Cardiac muscle cell (in vitro differentiated cells and primary cell): ENCODE measurements at regions not wholly inside any gene's neighbourhood (a gene's known extent, or its start where the extent isn't known, plus 50 kb on each side); places are given as distances from the start of the nearest gene placed in this dataset.

Source experiments
- DNase-seq, 2 donors: peaks; one replicate each; pipeline versions ENCODE4 v3.0.0 to v3.0.0-alpha.2; 2010 to 2017; ENCODE audit warnings: low read depth in 1 of 2, low spot score in 1 of 2
- H3K27ac ChIP-seq: fragments of 200-600 bp; sonication (generic); 2 replicates; pipeline ENCODE4 v1.5.1; 2016
- H3K27me3 ChIP-seq: fragments of 200-600 bp; sonication (generic); 2 replicates; pipeline ENCODE4 v1.6.0; 2016; ENCODE audit warnings: control low read depth
- H3K36me3 ChIP-seq: fragments of 200-600 bp; sonication (generic); 2 replicates; pipeline ENCODE4 v1.5.1; 2016; ENCODE audit warnings: control low read depth
- H3K4me1 ChIP-seq: fragments of 200-600 bp; sonication (generic); 2 replicates; pipeline ENCODE4 v1.8.1; 2017; ENCODE audit warnings: low read depth, mild to moderate bottlenecking, mixed run types
- H3K4me3 ChIP-seq: fragments of 200-600 bp; sonication (generic); 2 replicates; pipeline ENCODE4 v1.5.1; 2016; ENCODE audit warnings: mild to moderate bottlenecking
- H3K9me3 ChIP-seq: fragments of 200-600 bp; sonication (generic); 2 replicates; pipeline ENCODE4 v1.5.1; 2017; ENCODE audit warnings: low read depth, mild to moderate bottlenecking, control low read depth
- CTCF ChIP-seq: IDR thresholded peaks from 2 replicates; pipeline ENCODE4 v1.5.1; 2012; ENCODE audit warnings: low read depth, mild to moderate bottlenecking, low read length

GRCh38 chr2:3128786-3129185 is 248.8 kb downstream of the EIPR1 start:
- no peak for TF ChIP-seq CTCF
- no peaks in the 10 kb centered on the region for H3K4me1 ChIP-seq
- H3K9me3 ChIP-seq: no peaks in the 10 kb centered on the region
- H3K27me3 ChIP-seq: no peaks in the 10 kb centered on the region
- no peak for DNase-seq
- no peaks in the 10 kb centered on the region for H3K36me3 ChIP-seq
- no peak overlapping the region for H3K27ac ChIP-seq
- no peak overlapping the region for H3K4me3 ChIP-seq

GRCh38 chr2:3127710-3128109 is 249.9 kb downstream of the EIPR1 start:
- no peak for TF ChIP-seq CTCF
- no peaks in the 10 kb centered on the region for H3K4me1 ChIP-seq
- no peaks in the 10 kb centered on the region for H3K27me3 ChIP-seq
- no peak overlapping the region for H3K4me3 ChIP-seq
- H3K9me3 ChIP-seq: no peaks in the 10 kb centered on the region
- no peaks in the 10 kb centered on the region for H3K36me3 ChIP-seq
- no peak for DNase-seq
- no peak overlapping the region for H3K27ac ChIP-seq

GRCh38 chr2:3126911-3127621 is 250.6 kb downstream of the EIPR1 start:
- no peak overlapping the region for H3K27ac ChIP-seq
- H3K4me3 ChIP-seq: no peak overlapping the region
- no peaks in the 10 kb centered on the region for H3K4me1 ChIP-seq
- DNase-seq: peak in 1 of 2 donors; percentile 20
- H3K27me3 ChIP-seq: no peaks in the 10 kb centered on the region
- H3K9me3 ChIP-seq: no peaks in the 10 kb centered on the region
- no peaks in the 10 kb centered on the region for H3K36me3 ChIP-seq
- no peak for TF ChIP-seq CTCF

- Histone ChIP-seq H3K4me1 (no peaks in the 10 kb centered on the region), H3K27me3 (no peaks in the 10 kb centered on the region), H3K9me3 (no peaks in the 10 kb centered on the region), H3K27ac (no peak overlapping the region), H3K36me3 (no peaks in the 10 kb centered on the region), H3K4me3 (no peak overlapping the region)
- no peak for TF ChIP-seq CTCF
- no peak for DNase-seq
These were observed 251.3 kb downstream of the EIPR1 start for GRCh38 chr2:3126171-3126910.

- no peak for TF ChIP-seq CTCF
- H3K27me3 ChIP-seq: no peaks in the 10 kb centered on the region
- H3K27ac ChIP-seq: no peak overlapping the region
- H3K4me3 ChIP-seq: no peak overlapping the region
- no peaks in the 10 kb centered on the region for H3K36me3 ChIP-seq
- H3K4me1 ChIP-seq: no peaks in the 10 kb centered on the region
- no peaks in the 10 kb centered on the region for H3K9me3 ChIP-seq
- DNase-seq: no peak
These were observed 251.9 kb downstream of the EIPR1 start for GRCh38 chr2:3125761-3126130.
